EH (cell line): ENCODE measurements at regions not wholly inside any gene's neighbourhood (a gene's known extent, or its start where the extent isn't known, plus 50 kb on each side); places are given as distances from the start of the nearest gene placed in this dataset.
A peak's percentile ranks its signal among the peaks of the same experiment; 100 is the strongest.

Experiments used
- DNase-seq: peaks from one replicate; pipeline ENCODE4 v3.0.0-alpha.2; 2015; ENCODE audit warnings: low read depth

DNA sequence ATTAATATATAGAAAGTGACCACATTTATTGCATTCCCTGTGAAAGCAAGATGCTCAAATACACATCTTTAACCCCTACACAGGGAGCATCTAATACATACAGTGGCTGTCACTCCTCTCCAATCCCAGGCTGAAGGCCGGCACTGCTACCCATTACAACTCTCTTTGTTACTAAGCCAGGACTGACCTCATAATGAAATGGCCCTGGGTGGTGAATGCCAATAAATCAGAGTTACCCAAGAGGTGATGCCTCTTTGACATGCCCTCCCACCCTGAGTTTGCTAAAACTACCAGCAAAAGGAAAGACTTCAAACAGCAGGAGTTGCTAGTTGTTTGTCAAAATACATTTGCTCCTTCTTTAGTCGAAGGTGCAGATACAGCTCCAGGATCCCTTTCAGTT lies 214.2 kb downstream of the FOXA2 start:
- DNase-seq: no peak

DNA sequence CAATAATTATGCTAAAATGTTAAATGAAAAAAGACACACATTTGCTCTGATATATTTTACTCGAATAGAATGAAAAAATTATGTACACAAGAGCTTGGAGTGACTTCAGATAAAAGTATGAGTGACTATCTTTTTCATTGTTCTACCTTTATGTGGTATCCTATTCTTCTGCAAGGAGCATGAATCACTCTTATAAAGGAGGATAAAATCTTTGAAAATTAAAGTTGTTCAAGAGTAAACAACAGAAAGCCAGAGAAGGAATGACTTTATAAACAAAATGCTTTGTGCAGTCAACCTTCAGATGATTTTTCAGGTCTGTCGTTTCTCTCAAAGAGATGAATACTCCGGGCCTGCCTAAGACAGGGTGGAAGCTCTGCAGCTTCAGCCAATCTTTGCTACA lies 215.3 kb downstream of the FOXA2 start:
- DNase-seq: no peak

DNA sequence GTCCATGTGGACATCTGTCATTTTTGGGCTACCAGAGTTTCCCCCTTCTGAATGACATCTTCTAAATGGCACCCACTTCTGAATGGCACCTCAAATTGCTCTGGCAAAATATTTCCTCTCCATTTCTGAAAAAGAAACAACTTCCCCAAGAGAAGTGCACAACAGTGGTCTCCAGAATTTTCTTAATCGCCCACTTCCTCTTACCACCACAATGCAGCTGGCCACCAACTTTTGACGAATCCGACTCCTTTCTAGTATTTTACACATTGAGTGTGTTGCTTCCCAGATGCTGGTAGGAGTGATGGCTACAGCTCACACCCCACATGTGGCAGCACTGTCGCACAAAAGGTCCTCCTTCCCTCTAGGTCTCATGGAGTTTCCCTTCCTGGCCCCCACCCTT lies 216.1 kb downstream of the FOXA2 start:
- no peak for DNase-seq

GRCh38 chr20:22366631-22367030 lies 217.7 kb downstream of the FOXA2 start:
- DNase-seq: no peak

- no peak for DNase-seq
Observed at GRCh38 chr20:22354647-22355046, 229.7 kb downstream of the FOXA2 start.

- DNase-seq: no peak
Observed at GRCh38 chr20:22353586-22353985, 230.8 kb downstream of the FOXA2 start.

- DNase-seq: no peak
Observed at GRCh38 chr20:22352019-22352418, 232.4 kb downstream of the FOXA2 start.

- no peak for DNase-seq
Observed at GRCh38 chr20:22350624-22351023, 233.7 kb downstream of the FOXA2 start.

GRCh38 chr20:22348010-22348409 lies 236.4 kb downstream of the FOXA2 start:
- no peak for DNase-seq

DNA sequence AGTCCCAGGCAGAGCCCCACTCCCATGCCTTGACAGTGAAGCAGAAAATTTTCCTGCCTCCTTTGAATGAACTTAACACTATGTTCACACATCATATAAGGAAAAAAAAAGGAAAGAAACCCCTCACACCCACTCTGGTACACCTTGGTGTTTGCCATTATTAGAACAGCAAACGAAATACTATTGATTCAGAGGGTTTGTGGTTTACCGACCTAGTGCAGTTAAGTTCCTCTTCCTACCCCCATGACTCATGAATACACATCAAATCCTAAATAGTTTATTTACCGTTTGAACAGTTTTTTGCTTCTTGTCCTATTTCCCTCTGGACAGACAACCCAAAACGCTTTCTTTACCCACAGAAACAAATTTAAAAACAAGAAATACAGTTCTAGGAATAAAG lies 237.7 kb downstream of the FOXA2 start:
- no peak for DNase-seq

DNA sequence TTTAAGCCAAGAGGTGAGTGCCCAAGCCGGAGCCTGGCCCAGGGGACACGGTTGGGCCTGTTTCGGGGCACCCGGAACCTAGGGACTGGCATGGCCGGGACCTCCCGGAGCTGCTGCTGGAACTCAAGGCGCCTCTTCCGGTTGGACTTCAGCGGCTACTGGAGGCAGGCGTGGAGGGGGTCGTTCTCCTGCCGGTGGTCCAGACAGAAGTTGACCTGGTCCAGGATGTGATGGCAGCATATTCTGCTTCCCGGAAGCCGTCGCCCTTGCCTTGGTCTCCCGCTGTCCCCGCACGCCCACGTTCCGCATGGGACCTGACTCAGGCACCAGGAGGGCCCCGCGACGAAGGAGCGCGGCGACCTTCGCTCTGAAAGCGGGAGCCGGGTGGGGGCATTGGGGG lies 240.8 kb downstream of the FOXA2 start:
- DNase-seq: no peak

- DNase-seq: no peak
Observed at GRCh38 chr20:22342410-22342809, 242.0 kb downstream of the FOXA2 start.

DNA sequence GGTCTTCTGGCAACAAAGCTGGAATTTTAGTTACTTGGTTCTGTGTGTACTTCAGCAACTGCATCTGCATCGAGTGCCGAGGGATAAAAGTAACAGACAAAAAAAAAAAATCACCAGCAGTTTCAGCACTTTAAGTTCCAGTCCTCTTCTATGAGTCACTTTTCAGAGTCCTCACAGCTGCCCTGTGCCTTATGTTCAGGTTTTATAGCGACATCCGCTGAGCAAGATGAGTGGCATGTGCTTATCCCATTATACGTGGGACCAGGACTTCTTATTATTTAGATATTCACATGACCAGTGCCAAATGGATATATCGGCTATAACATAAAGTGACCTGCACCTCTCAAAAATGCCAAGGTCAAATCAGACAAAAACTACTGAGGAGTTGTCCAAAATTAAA lies 242.9 kb downstream of the FOXA2 start:
- DNase-seq: peak; percentile 1

DNA sequence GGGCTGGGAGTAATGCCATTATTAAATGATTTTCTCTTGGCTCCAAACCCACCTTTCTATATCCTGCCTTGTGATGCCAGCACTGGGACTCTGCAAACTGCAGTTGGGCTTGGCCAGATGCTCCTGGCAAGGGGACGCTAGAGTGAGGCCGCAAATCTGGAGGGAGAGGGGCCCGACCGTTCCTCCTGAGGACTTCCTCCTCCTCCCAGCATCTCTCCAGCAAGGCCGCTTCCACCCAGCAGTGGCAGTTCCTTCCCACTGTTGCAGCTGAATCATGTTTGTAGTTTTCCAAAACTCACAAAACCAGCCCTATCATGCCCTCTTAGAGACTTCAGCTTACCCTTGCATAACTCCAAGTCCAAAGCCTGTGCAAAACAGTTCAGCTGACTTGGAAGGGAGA lies 244.4 kb downstream of the FOXA2 start:
- DNase-seq: no peak

DNA sequence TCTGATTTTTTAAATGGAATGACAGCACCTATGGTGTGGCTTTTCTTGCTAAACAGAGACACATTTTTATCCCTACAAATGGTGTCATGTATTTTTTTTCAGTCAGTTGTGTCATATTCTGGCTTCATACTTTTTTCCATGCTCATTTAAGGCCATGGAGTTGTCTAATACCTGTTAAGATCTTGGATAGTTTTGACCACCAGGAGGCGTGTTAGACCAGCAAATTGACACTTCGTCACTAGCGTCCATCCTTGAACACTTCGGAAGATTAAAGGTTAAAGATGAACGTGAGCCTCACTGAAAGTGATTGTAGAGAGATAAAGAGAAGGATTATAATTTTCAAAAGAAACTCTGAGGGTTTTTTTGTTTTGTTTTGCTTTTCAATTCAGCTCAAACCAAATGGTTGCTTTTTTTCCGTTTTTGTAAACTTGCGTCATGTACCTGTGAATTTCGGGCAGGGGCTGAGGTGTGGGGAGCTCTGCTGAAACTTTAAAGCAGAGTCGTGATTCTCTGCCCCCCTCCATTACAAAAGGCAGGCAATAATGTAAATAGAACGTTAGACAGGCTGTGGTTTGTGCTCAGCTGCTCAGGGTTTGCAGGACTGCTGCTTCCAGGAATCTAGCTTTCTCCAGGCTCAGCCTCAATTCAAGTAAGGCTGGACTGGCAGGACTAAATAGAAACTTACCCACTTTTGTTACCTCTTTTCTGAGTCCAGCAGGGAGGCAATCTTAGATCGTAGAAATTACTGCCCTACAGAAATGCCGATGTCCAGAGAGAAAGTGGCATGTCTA lies 245.1 kb downstream of the FOXA2 start:
- peak; percentile 47 for DNase-seq

DNA sequence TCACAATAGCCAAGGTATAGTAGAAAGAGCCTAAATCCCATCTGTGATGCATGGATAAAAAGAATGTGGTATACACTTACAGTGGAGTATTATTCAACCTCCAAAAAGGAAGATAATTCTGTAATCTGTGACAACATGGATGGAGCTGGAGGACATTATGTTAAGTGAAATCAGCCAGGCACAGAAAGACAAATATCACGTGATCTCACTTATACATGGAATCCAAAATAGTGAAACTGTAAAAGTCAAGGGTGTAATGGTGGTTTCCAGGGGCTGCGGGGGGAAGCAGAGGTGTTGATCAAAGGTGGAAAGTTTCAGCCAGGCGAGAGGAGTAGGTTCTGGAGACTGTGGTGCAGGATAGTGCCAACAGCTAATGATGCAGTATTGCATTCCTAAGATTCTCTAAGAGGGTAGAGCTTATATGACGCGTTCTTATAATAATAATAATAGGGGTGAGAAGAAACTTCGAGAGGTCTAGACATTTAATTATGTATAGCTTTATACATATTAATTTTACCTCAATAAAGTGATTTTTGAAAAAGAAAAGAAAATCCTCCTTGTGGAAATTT lies 246.1 kb downstream of the FOXA2 start:
- DNase-seq: no peak

DNA sequence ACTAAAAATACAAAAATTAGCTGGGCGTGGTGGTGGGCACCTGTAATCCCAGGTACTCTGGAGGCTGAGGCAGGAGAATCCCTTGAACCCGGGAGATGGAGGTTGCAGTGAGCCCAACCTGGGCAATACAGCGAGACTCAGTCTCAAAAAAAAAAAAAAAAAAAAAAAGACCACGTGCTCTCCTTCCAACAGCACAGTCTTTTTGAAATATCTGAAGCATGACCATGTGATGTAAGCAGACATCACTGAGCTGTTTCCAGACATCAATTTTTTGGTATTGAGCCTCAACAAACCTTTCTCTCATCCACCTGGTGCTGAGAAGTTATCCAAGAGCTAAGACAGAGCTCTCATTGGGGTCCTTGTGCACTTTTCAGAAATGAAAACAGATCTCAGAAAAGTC lies 249.2 kb downstream of the FOXA2 start:
- DNase-seq: no peak

GRCh38 chr20:22333885-22334545 lies 250.4 kb downstream of the FOXA2 start:
- DNase-seq: peak; percentile 48

GRCh38 chr20:22324505-22324904 lies 259.9 kb downstream of the FOXA2 start:
- DNase-seq: no peak

DNA sequence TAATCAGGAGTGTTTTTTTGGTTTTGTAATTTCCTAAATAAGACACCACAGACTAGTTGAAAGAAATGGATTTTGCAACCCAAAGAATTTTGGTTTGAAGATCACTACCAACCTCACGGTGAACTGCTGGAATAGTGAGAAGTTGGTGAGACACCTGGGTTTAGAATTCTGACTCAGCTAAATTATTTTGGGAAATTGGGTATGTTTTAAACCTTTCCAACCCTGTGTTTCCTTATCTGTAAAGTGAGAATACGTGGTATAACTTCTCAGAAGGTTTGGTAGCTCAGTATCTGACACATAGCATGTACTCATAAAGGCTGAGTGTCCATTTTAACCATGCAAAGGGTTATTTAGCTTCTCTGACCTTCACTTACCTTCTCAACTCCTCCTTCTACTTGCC lies 261.9 kb downstream of the FOXA2 start:
- DNase-seq: no peak

- DNase-seq: no peak
Observed at GRCh38 chr20:22321191-22321590, 263.2 kb downstream of the FOXA2 start.

GRCh38 chr20:22320245-22320915 lies 264.0 kb downstream of the FOXA2 start:
- DNase-seq: no peak

- DNase-seq: no peak
Observed at GRCh38 chr20:22315771-22316170, 268.6 kb downstream of the FOXA2 start.
